DND-41 (cell line): ENCODE measurements at regions not wholly inside any gene's neighbourhood (a gene's known extent, or its start where the extent isn't known, plus 50 kb on each side); places are given as distances from the start of the nearest gene placed in this dataset.

Experiments
- ATAC-seq: fragments of 200-7000 bp; cut with Tn5 transposase; 3 replicates; pipeline ENCODE4 v1.9.1; 2021; ENCODE audit warnings: low read depth; ENCODE audit not compliant: insufficient read depth
- DNase-seq: peaks from one replicate; pipeline ENCODE4 v3.0.0-alpha.2; 2020
- H2AFZ ChIP-seq: 2 replicates; pipeline ENCODE4 v1.6.0; 2012; ENCODE audit warnings: low read depth, low read length
- H3K27ac ChIP-seq: 2 replicates; pipeline ENCODE4 v1.5.1; 2012; ENCODE audit warnings: low read length, inconsistent platforms
- H3K27me3 ChIP-seq: fragments of 200-600 bp; sonication (generic); 2 replicates; pipeline ENCODE4 v1.6.0; 2012; ENCODE audit warnings: low read length, mild to moderate bottlenecking, inconsistent platforms; ENCODE audit not compliant: insufficient read depth, poor library complexity
- H3K36me3 ChIP-seq: 2 replicates; pipeline ENCODE4 v1.5.1; 2012; ENCODE audit warnings: low read length, inconsistent platforms; ENCODE audit not compliant: insufficient read depth
- H3K4me1 ChIP-seq: 2 replicates; pipeline ENCODE4 v1.5.1; 2012; ENCODE audit warnings: mild to moderate bottlenecking, low read length; ENCODE audit not compliant: insufficient read depth
- H3K4me2 ChIP-seq: 2 replicates; pipeline ENCODE4 v1.6.0; 2012; ENCODE audit warnings: mild to moderate bottlenecking, moderate library complexity, low read length, inconsistent platforms; ENCODE audit not compliant: insufficient read depth
- H3K4me3 ChIP-seq, 2 experiments: fragments of 200-600 bp in 1 of 2; shearing (Covaris generic) in 1 of 2; 2 replicates each; pipeline ENCODE4 v1.5.1; 2012 to 2016; ENCODE audit warnings: inconsistent platforms in 2 of 2, low read length in 2 of 2, mild to moderate bottlenecking in 2 of 2, low read depth in 1 of 2, moderate library complexity in 1 of 2
- H3K79me2 ChIP-seq: 2 replicates; pipeline ENCODE4 v1.6.0; 2012; ENCODE audit warnings: low read length, inconsistent platforms; ENCODE audit not compliant: insufficient read depth
- H3K9ac ChIP-seq: 2 replicates; pipeline ENCODE4 v1.6.0; 2012; ENCODE audit warnings: low read depth, mild to moderate bottlenecking, inconsistent platforms, low read length, moderate library complexity
- H3K9me3 ChIP-seq: 2 replicates; pipeline ENCODE4 v1.5.1; 2012; ENCODE audit warnings: low read length, moderate library complexity, mild to moderate bottlenecking, inconsistent platforms; ENCODE audit not compliant: insufficient read depth, severe bottlenecking
- H4K20me1 ChIP-seq: 2 replicates; pipeline ENCODE4 v1.6.0; 2012; ENCODE audit warnings: low read length; ENCODE audit not compliant: insufficient read depth
- EZH2 ChIP-seq: IDR thresholded peaks from 3 replicates; pipeline ENCODE4 v1.6.1; 2012; ENCODE audit warnings: borderline replicate concordance, low read depth, mild to moderate bottlenecking, moderate library complexity, low read length, inconsistent platforms; ENCODE audit not compliant: severe bottlenecking
- TF ChIP-seq, protein P1 (sequence below): IDR thresholded peaks from 2 replicates; pipeline ENCODE4 v1.5.1; 2012; ENCODE audit warnings: borderline replicate concordance, low read length, moderate library complexity, mild to moderate bottlenecking; ENCODE audit not compliant: poor library complexity, severe bottlenecking; ENCODE audit errors: extremely low read depth

- Histone ChIP-seq H3K36me3 (no peaks in the 10 kb centered on the region), H3K4me1 (no peaks in the 10 kb centered on the region), H2AFZ (no peak overlapping the region), H4K20me1 (no peaks in the 10 kb centered on the region), H3K79me2 (no peaks in the 10 kb centered on the region), H3K27ac (no peak overlapping the region), H3K9ac (no peak overlapping the region), H3K4me2 (no peak overlapping the region), H3K4me3 (no peak overlapping the region), H3K9me3 (no peaks in the 10 kb centered on the region), H3K27me3 (no peaks in the 10 kb centered on the region)
- DNase-seq (no peak), ATAC-seq (no peak)
- TF ChIP-seq EZH2, result no peak
- TF ChIP-seq, protein P1, sequence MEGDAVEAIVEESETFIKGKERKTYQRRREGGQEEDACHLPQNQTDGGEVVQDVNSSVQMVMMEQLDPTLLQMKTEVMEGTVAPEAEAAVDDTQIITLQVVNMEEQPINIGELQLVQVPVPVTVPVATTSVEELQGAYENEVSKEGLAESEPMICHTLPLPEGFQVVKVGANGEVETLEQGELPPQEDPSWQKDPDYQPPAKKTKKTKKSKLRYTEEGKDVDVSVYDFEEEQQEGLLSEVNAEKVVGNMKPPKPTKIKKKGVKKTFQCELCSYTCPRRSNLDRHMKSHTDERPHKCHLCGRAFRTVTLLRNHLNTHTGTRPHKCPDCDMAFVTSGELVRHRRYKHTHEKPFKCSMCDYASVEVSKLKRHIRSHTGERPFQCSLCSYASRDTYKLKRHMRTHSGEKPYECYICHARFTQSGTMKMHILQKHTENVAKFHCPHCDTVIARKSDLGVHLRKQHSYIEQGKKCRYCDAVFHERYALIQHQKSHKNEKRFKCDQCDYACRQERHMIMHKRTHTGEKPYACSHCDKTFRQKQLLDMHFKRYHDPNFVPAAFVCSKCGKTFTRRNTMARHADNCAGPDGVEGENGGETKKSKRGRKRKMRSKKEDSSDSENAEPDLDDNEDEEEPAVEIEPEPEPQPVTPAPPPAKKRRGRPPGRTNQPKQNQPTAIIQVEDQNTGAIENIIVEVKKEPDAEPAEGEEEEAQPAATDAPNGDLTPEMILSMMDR, result no peak
These were observed 329.7 kb downstream of the GPAT3 start for GRCh38 chr4:83865417-83866150.

GRCh38 chr4:83864097-83864817, 328.3 kb downstream of the GPAT3 start:
- no peaks in the 10 kb centered on the region for H4K20me1 ChIP-seq
- H2AFZ ChIP-seq, result no peak overlapping the region
- no peaks in the 10 kb centered on the region for H3K27me3 ChIP-seq
- no peaks in the 10 kb centered on the region for H3K4me1 ChIP-seq
- H3K27ac ChIP-seq, result no peak overlapping the region
- H3K79me2 ChIP-seq, result no peaks in the 10 kb centered on the region
- no peak overlapping the region for H3K4me3 ChIP-seq
- TF ChIP-seq, protein P1, result no peak
- no peak for TF ChIP-seq EZH2
- no peaks in the 10 kb centered on the region for H3K9me3 ChIP-seq
- DNase-seq (no peak), ATAC-seq (no peak)
- no peak overlapping the region for H3K4me2 ChIP-seq
- no peak overlapping the region for H3K9ac ChIP-seq
- H3K36me3 ChIP-seq, result no peaks in the 10 kb centered on the region

DNA sequence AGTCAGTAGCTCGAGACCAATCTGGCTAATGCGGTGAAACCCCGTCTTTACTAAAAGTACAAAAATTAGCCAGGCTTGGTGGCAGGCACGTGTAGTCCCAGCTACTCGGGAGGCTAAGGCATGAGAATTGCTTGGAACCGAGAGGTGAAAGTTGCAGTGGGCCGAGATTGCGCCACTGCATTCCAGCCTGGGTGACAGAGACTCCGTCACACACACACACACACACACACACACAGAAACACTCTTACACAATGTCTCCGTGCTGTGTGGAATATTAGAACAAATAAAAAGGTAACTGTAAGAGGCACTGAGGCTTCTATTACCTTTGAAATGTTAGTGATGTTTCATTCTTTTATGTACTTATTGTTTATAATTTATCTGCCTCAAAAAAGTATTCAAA, 326.6 kb downstream of the GPAT3 start:
- no peak for DNase-seq
- H3K4me2 ChIP-seq, result no peak overlapping the region
- no peaks in the 10 kb centered on the region for H3K4me1 ChIP-seq
- no peak overlapping the region for H3K27ac ChIP-seq
- H3K9me3 ChIP-seq, result no peaks in the 10 kb centered on the region
- H3K36me3 ChIP-seq, result no peaks in the 10 kb centered on the region
- no peaks in the 10 kb centered on the region for H3K79me2 ChIP-seq
- no peaks in the 10 kb centered on the region for H4K20me1 ChIP-seq
- no peak for ATAC-seq
- no peaks in the 10 kb centered on the region for H3K27me3 ChIP-seq
- H3K4me3 ChIP-seq, result no peak overlapping the region
- H3K9ac ChIP-seq, result no peak overlapping the region
- no peak overlapping the region for H2AFZ ChIP-seq
- TF ChIP-seq EZH2, result no peak
- TF ChIP-seq, protein P1, result no peak
